GM19351 (cell line): ENCODE measurements at regions not wholly inside any gene's neighbourhood (a gene's known extent, or its start where the extent isn't known, plus 50 kb on each side); places are given as distances from the start of the nearest gene placed in this dataset.
"Not testable (repeated sequence)": the region's sequence is repeated elsewhere in the genome, so short reads cannot be mapped to it uniquely, and the experiment has no call there.

Experiments
- ATAC-seq: cut with Tn5 transposase; IDR thresholded peaks from one replicate; pipeline ENCODE4 v1.9.1; 2021; ENCODE audit warnings: mild to moderate bottlenecking, moderate library complexity; ENCODE audit not compliant: unreplicated experiment

- ATAC-seq: no peak
These were observed 235.9 kb upstream of the GIMD1 start for GRCh38 chr4:106604319-106605051.

- no peak for ATAC-seq
These were observed 234.9 kb upstream of the GIMD1 start for GRCh38 chr4:106603471-106603870.

GRCh38 chr4:106602711-106603110 is 234.1 kb upstream of the GIMD1 start:
- no peak for ATAC-seq

- ATAC-seq: no peak
These were observed 232.9 kb upstream of the GIMD1 start for GRCh38 chr4:106601519-106601918.

- ATAC-seq: no peak
These were observed 227.3 kb upstream of the GIMD1 start for GRCh38 chr4:106595906-106596305.

GRCh38 chr4:106594291-106594952 is 225.8 kb upstream of the GIMD1 start:
- no peak for ATAC-seq

GRCh38 chr4:106588891-106589290 is 220.3 kb upstream of the GIMD1 start:
- no peak for ATAC-seq

- no peak for ATAC-seq
These were observed 219.0 kb upstream of the GIMD1 start for GRCh38 chr4:106587558-106587957.

- ATAC-seq: no peak
These were observed 217.4 kb upstream of the GIMD1 start for GRCh38 chr4:106585915-106586349.

- ATAC-seq: no peak
These were observed 215.9 kb upstream of the GIMD1 start for GRCh38 chr4:106584337-106584989.

- ATAC-seq: no peak
These were observed 215.0 kb upstream of the GIMD1 start for GRCh38 chr4:106583567-106583966.

- ATAC-seq: no peak
These were observed 214.5 kb upstream of the GIMD1 start for GRCh38 chr4:106583108-106583507.

GRCh38 chr4:106582103-106582502 is 213.5 kb upstream of the GIMD1 start:
- no peak for ATAC-seq

GRCh38 chr4:106579236-106579635 is 210.7 kb upstream of the GIMD1 start:
- no peak for ATAC-seq

GRCh38 chr4:106569146-106570031 is 200.8 kb upstream of the GIMD1 start:
- peak; percentile 73 for ATAC-seq

GRCh38 chr4:106565727-106566126 is 197.1 kb upstream of the GIMD1 start:
- no peak for ATAC-seq

- not testable (repeated sequence) for ATAC-seq
These were observed 195.1 kb upstream of the GIMD1 start for GRCh38 chr4:106563637-106564036.

GRCh38 chr4:106551724-106552123 is 183.1 kb upstream of the GIMD1 start:
- no peak for ATAC-seq

GRCh38 chr4:106548446-106549044 is 180.0 kb upstream of the GIMD1 start:
- no peak for ATAC-seq

- ATAC-seq: no peak
These were observed 177.8 kb upstream of the GIMD1 start for GRCh38 chr4:106546370-106546769.

GRCh38 chr4:106542609-106543008 is 174.0 kb upstream of the GIMD1 start:
- ATAC-seq: not testable (repeated sequence)
